Fibroblast of the aortic adventitia (primary cell): ENCODE measurements at regions not wholly inside any gene's neighbourhood (a gene's known extent, or its start where the extent isn't known, plus 50 kb on each side); places are given as distances from the start of the nearest gene placed in this dataset.

Experiments
- DNase-seq: peaks from one replicate; pipeline ENCODE4 v3.0.0-alpha.2; 2010; ENCODE audit warnings: low read depth
- H3K4me3 ChIP-seq: 2 replicates; pipeline ENCODE4 v1.5.1; 2011; ENCODE audit warnings: low read depth, mild to moderate bottlenecking, control low read depth, low read length, moderate library complexity
- CTCF ChIP-seq: IDR thresholded peaks from 2 replicates; pipeline ENCODE4 v1.5.1; 2011; ENCODE audit warnings: mild to moderate bottlenecking, low read length, control low read depth, inconsistent platforms; ENCODE audit not compliant: insufficient read depth

- no peak for TF ChIP-seq CTCF
- DNase-seq: no peak
- H3K4me3 ChIP-seq: no peak overlapping the region
Measured at GRCh38 chr12:97082029-97082428, 175.0 kb downstream of the NEDD1 start.

- no peak for TF ChIP-seq CTCF
- no peak for DNase-seq
- H3K4me3 ChIP-seq: no peak overlapping the region
Measured at GRCh38 chr12:97093187-97093683, 186.2 kb downstream of the NEDD1 start.

- no peak for DNase-seq
- no peak overlapping the region for H3K4me3 ChIP-seq
- no peak for TF ChIP-seq CTCF
Measured at GRCh38 chr12:97097734-97098133, 190.7 kb downstream of the NEDD1 start.

- no peak for DNase-seq
- no peak for TF ChIP-seq CTCF
- no peak overlapping the region for H3K4me3 ChIP-seq
Measured at GRCh38 chr12:97109441-97109840, 202.4 kb downstream of the NEDD1 start.

- DNase-seq: no peak
- no peak for TF ChIP-seq CTCF
- no peak overlapping the region for H3K4me3 ChIP-seq
Measured at GRCh38 chr12:97112136-97112535, 205.1 kb downstream of the NEDD1 start.

GRCh38 chr12:97118796-97119375, 211.8 kb downstream of the NEDD1 start:
- H3K4me3 ChIP-seq: no peak overlapping the region
- DNase-seq: no peak
- no peak for TF ChIP-seq CTCF

- no peak for DNase-seq
- no peak for TF ChIP-seq CTCF
- H3K4me3 ChIP-seq: no peak overlapping the region
Measured at GRCh38 chr12:97127061-97127460, 220.0 kb downstream of the NEDD1 start.
